Liver (tissue), 8 donors: ENCODE measurements at regions not wholly inside any gene's neighbourhood (a gene's known extent, or its start where the extent isn't known, plus 50 kb on each side); places are given as distances from the start of the nearest gene placed in this dataset.

Experiments
- DNase-seq: peaks from one replicate; pipeline ENCODE4 v3.0.0-alpha.2; 2017; ENCODE audit warnings: low spot score
- H3K27ac ChIP-seq, 2 donors: one replicate each; pipeline ENCODE4 v1.7.0; 2013; ENCODE audit warnings: inconsistent platforms in 2 of 2, low read length in 2 of 2, control low read depth in 1 of 2, low read depth in 1 of 2, mild to moderate bottlenecking in 1 of 2
- H3K27me3 ChIP-seq, 4 donors: one replicate each; pipeline versions ENCODE4 v1.6.1 to v1.7.0; 2013; ENCODE audit warnings: low read length in 3 of 4, inconsistent platforms in 1 of 4, mild to moderate bottlenecking in 1 of 4, moderate library complexity in 1 of 4; ENCODE audit not compliant: control insufficient read depth in 4 of 4, insufficient read depth in 4 of 4
- H3K36me3 ChIP-seq, 4 donors: one replicate each; pipeline versions ENCODE4 v1.6.1 to v1.7.0; 2013; ENCODE audit warnings: low read length in 3 of 4, mild to moderate bottlenecking in 3 of 4, low read depth in 1 of 4, moderate library complexity in 1 of 4; ENCODE audit not compliant: control insufficient read depth in 4 of 4, insufficient read depth in 3 of 4
- H3K4me1 ChIP-seq, 4 donors: one replicate each; pipeline versions ENCODE4 v1.6.1 to v1.7.0; 2013; ENCODE audit warnings: low read length in 3 of 4, mild to moderate bottlenecking in 3 of 4, moderate library complexity in 1 of 4; ENCODE audit not compliant: control insufficient read depth in 4 of 4, insufficient read depth in 4 of 4
- H3K4me3 ChIP-seq, 3 donors: one replicate each; pipeline versions ENCODE4 v1.6.1 to v1.7.0; 2013; ENCODE audit warnings: low read length in 3 of 3, control low read depth in 1 of 3, low read depth in 1 of 3, mild to moderate bottlenecking in 1 of 3
- H3K9ac ChIP-seq, 2 donors: one replicate each; pipeline ENCODE4 v1.7.0; 2013; ENCODE audit warnings: low read length in 2 of 2, mild to moderate bottlenecking in 2 of 2, moderate library complexity in 2 of 2, control low read depth in 1 of 2, low read depth in 1 of 2
- H3K9me3 ChIP-seq, 4 donors: one replicate each; pipeline versions ENCODE4 v1.6.1 to v1.7.0; 2013; ENCODE audit warnings: low read length in 3 of 4; ENCODE audit not compliant: control insufficient read depth in 4 of 4
- FOXA1 ChIP-seq: IDR thresholded peaks from 2 replicates; pipeline ENCODE4 v1.6.1; 2016; ENCODE audit warnings: antibody characterized with exemption
- FOXA2 ChIP-seq: IDR thresholded peaks from 2 replicates; pipeline ENCODE4 v1.6.1; 2016; ENCODE audit warnings: antibody characterized with exemption
- GABPA ChIP-seq, 2 donors: IDR thresholded peaks in 1 of 2; conservative IDR thresholded peaks in 1 of 2; 2 replicates each; pipeline ENCODE4 v1.6.1; 2016; ENCODE audit warnings: antibody characterized with exemption in 2 of 2, mild to moderate bottlenecking in 1 of 2, moderate library complexity in 1 of 2
- HNF4A ChIP-seq, 2 donors: conservative IDR thresholded peaks; 2 replicates each; pipeline ENCODE4 v1.6.1; 2016; ENCODE audit warnings: antibody characterized with exemption in 2 of 2, mild to moderate bottlenecking in 2 of 2
- NR2F2 ChIP-seq: IDR thresholded peaks from 2 replicates; pipeline ENCODE4 v1.6.1; 2016; ENCODE audit warnings: antibody characterized with exemption
- RAD21 ChIP-seq, 2 donors: IDR thresholded peaks; 2 replicates each; pipeline ENCODE4 v1.6.1; 2016; ENCODE audit warnings: antibody characterized with exemption in 2 of 2, mild to moderate bottlenecking in 2 of 2
- REST ChIP-seq: IDR thresholded peaks from 2 replicates; pipeline ENCODE4 v1.6.1; 2016; ENCODE audit warnings: antibody characterized with exemption, mild to moderate bottlenecking
- RXRA ChIP-seq, 2 donors: IDR thresholded peaks; 2 replicates each; pipeline ENCODE4 v1.6.1; 2017 to 2018; ENCODE audit warnings: antibody characterized with exemption in 2 of 2, mild to moderate bottlenecking in 1 of 2
- SP1 ChIP-seq: IDR thresholded peaks from 2 replicates; pipeline ENCODE4 v1.6.1; 2018; ENCODE audit warnings: antibody characterized with exemption, mild to moderate bottlenecking
- ZBTB33 ChIP-seq: IDR thresholded peaks from 2 replicates; pipeline ENCODE4 v1.6.1; 2016; ENCODE audit warnings: antibody characterized with exemption
- WGBS: extraction: QIAGEN DNeasy Blood & Tissue Kit; methylation state at CpG from one replicate; pipeline ENCODE4 v1.1.7; 2013; 5-methylcytosine and 5-hydroxymethylcytosine counted together
- TF ChIP-seq, protein P1 (sequence below): IDR thresholded peaks from 2 replicates; pipeline ENCODE4 v1.6.1; 2016; ENCODE audit warnings: antibody characterized with exemption
- TF ChIP-seq, protein P2 (sequence below): IDR thresholded peaks from 2 replicates; pipeline ENCODE4 v1.6.1; 2016; ENCODE audit warnings: antibody characterized with exemption
- TF ChIP-seq, protein P3 (sequence below): fragments of 150-350 bp; IDR thresholded peaks from 2 replicates; pipeline ENCODE4 v1.5.1; 2017; ENCODE audit warnings: improper control_type of control experiment, low read depth, low read length; ENCODE audit not compliant: missing input control
- donor health status: healthy.
- donor health status: healthy.
- donor health status: healthy.
- donor health status: healthy.
- donor health status: healthy.

DNA sequence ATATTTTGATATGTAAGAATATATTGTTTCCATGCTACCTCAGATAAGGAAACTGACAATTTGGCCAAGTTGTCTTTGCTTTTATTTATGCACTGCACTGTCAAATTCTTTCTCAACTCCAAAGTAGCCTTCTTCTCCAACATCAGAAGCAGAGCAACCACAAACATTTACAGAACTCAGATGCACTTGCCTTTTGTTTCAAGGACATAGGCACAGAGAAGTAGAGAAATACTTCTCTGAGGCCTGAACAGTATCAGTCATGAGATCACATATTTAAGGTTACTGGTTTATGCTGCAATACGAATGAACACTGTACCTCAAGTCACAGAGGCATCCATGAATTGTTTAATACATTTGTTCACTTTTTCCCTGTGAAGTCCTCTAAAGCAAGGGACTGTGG lies 606.1 kb upstream of the SLIT2 start:
- DNase-seq = no peak
- no peak overlapping the region for H3K9ac ChIP-seq
- no peaks in the 10 kb centered on the region for H3K4me1 ChIP-seq
- 59% methylated on average over 1 of the region's 1 CpG for WGBS
- H3K36me3 ChIP-seq = no peaks in the 10 kb centered on the region
- no peaks in the 10 kb centered on the region for H3K9me3 ChIP-seq
- TF ChIP-seq HNF4A (conservative IDR thresholded peaks at IDR 0.05) = no peak
- no peak for TF ChIP-seq GABPA (IDR thresholded peaks at IDR 0.05 in 1 of 2, conservative IDR thresholded peaks at IDR 0.05 in 1 of 2)
- TF ChIP-seq RXRA (IDR thresholded peaks at IDR 0.05) = no peak
- no peak for TF ChIP-seq FOXA2
- TF ChIP-seq, protein P1, sequence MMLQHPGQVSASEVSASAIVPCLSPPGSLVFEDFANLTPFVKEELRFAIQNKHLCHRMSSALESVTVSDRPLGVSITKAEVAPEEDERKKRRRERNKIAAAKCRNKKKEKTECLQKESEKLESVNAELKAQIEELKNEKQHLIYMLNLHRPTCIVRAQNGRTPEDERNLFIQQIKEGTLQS = no peak
- no peaks in the 10 kb centered on the region for H3K27me3 ChIP-seq
- H3K27ac ChIP-seq = no peak overlapping the region
- H3K4me3 ChIP-seq = no peak overlapping the region

DNA sequence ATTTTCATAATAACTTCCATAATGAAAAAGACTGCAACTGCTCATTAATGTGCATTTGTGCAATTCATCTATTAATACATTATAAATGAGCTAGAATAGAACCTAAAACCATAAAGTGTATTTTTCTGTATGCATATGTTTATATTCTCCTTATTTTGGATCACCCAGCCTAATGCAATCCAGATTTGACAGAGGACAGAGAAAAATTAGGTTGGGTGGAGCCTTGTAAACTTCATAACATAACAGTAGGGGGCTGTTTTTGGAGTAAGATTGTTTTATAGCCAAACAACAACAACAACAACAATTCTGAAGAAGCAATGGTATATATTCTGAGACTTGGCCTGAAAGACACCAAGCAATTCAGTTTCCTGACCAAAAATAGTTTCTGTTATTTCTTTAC lies 615.3 kb upstream of the SLIT2 start:
- Histone ChIP-seq H3K27me3 (no peaks in the 10 kb centered on the region), H3K36me3 (no peaks in the 10 kb centered on the region), H3K4me3 (no peak overlapping the region), H3K27ac (no peak overlapping the region), H3K4me1 (no peaks in the 10 kb centered on the region), H3K9me3 (no peaks in the 10 kb centered on the region), H3K9ac (no peak overlapping the region)
- TF ChIP-seq REST = no peak
- TF ChIP-seq RAD21 (IDR thresholded peaks at IDR 0.05) = no peak
- TF ChIP-seq SP1 = no peak
- no peak for DNase-seq

- no peak overlapping the region for H3K9ac ChIP-seq
- no peak overlapping the region for H3K27ac ChIP-seq
- no peaks in the 10 kb centered on the region for H3K36me3 ChIP-seq
- no peak overlapping the region for H3K4me3 ChIP-seq
- H3K27me3 ChIP-seq = no peaks in the 10 kb centered on the region
- no peak for DNase-seq
- peaks cover 0 to 2% (median 0%) of the 10 kb centered on the region in 4 donors for H3K9me3 ChIP-seq
- TF ChIP-seq ZBTB33 = no peak
- no peak for TF ChIP-seq FOXA1
- TF ChIP-seq, protein P1 = no peak
- TF ChIP-seq, protein P2, sequence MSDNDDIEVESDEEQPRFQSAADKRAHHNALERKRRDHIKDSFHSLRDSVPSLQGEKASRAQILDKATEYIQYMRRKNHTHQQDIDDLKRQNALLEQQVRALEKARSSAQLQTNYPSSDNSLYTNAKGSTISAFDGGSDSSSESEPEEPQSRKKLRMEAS = no peak
- TF ChIP-seq NR2F2 = no peak
- TF ChIP-seq, protein P3, sequence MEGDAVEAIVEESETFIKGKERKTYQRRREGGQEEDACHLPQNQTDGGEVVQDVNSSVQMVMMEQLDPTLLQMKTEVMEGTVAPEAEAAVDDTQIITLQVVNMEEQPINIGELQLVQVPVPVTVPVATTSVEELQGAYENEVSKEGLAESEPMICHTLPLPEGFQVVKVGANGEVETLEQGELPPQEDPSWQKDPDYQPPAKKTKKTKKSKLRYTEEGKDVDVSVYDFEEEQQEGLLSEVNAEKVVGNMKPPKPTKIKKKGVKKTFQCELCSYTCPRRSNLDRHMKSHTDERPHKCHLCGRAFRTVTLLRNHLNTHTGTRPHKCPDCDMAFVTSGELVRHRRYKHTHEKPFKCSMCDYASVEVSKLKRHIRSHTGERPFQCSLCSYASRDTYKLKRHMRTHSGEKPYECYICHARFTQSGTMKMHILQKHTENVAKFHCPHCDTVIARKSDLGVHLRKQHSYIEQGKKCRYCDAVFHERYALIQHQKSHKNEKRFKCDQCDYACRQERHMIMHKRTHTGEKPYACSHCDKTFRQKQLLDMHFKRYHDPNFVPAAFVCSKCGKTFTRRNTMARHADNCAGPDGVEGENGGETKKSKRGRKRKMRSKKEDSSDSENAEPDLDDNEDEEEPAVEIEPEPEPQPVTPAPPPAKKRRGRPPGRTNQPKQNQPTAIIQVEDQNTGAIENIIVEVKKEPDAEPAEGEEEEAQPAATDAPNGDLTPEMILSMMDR = no peak
- 67% methylated on average over 1 of the region's 1 CpG for WGBS
- H3K4me1 ChIP-seq = no peaks in the 10 kb centered on the region
Measured at GRCh38 chr4:19631814-19632213, 619.9 kb upstream of the SLIT2 start.
